Neuronal stem cell (in vitro differentiated cells): ENCODE measurements at regions not wholly inside any gene's neighbourhood (a gene's known extent, or its start where the extent isn't known, plus 50 kb on each side); places are given as distances from the start of the nearest gene placed in this dataset.

Experiments used
- DNase-seq: peaks from one replicate; pipeline ENCODE4 v3.0.0-alpha.2; 2013; ENCODE audit warnings: low spot score
- H2AFZ ChIP-seq: one replicate; pipeline ENCODE4 v1.6.1; 2013; ENCODE audit warnings: mild to moderate bottlenecking, low read length, inconsistent platforms
- H2AK5ac ChIP-seq: 2 replicates; pipeline ENCODE4 v1.6.1; 2013; ENCODE audit warnings: low read depth, mild to moderate bottlenecking, inconsistent platforms, low read length, moderate library complexity, mixed read lengths
- H2BK120ac ChIP-seq: 2 replicates; pipeline ENCODE4 v1.6.1; 2013; ENCODE audit warnings: low read depth, mild to moderate bottlenecking, inconsistent platforms, low read length, moderate library complexity, mixed read lengths
- H2BK12ac ChIP-seq: one replicate; pipeline ENCODE4 v1.6.1; 2013; ENCODE audit warnings: low read length, inconsistent platforms
- H2BK15ac ChIP-seq: 2 replicates; pipeline ENCODE4 v1.6.1; 2013; ENCODE audit warnings: mild to moderate bottlenecking, low read length, inconsistent platforms, mixed read lengths
- H2BK5ac ChIP-seq: one replicate; pipeline ENCODE4 v1.6.1; 2013; ENCODE audit warnings: inconsistent platforms, mild to moderate bottlenecking, low read length, moderate library complexity
- H3K14ac ChIP-seq: one replicate; pipeline ENCODE4 v1.6.1; 2013; ENCODE audit warnings: low read length, inconsistent platforms
- H3K18ac ChIP-seq: 2 replicates; pipeline ENCODE4 v1.6.1; 2013; ENCODE audit warnings: low read length, inconsistent platforms
- H3K23ac ChIP-seq: 2 replicates; pipeline ENCODE4 v1.6.1; 2013; ENCODE audit warnings: low read depth, mild to moderate bottlenecking, mixed read lengths, low read length, inconsistent platforms; ENCODE audit not compliant: poor library complexity
- H3K27ac ChIP-seq: replicated peaks from 3 replicates; pipeline ENCODE4 v1.5.1; 2013; ENCODE audit warnings: low read length, inconsistent platforms
- H3K27me3 ChIP-seq, 3 experiments: 2 replicates each; pipeline ENCODE4 v1.6.1; 2013; ENCODE audit warnings: low read length in 3 of 3, mild to moderate bottlenecking in 2 of 3, inconsistent platforms in 1 of 3, low read depth in 1 of 3, mixed read lengths in 1 of 3, moderate library complexity in 1 of 3; ENCODE audit not compliant: control insufficient read depth in 3 of 3, insufficient read depth in 3 of 3
- H3K36me3 ChIP-seq, 2 donors: replicated peaks in 1 of 2; 2 replicates each; pipeline ENCODE4 v1.6.1; 2013; ENCODE audit warnings: low read length in 2 of 2; ENCODE audit not compliant: control insufficient read depth in 2 of 2, insufficient read depth in 2 of 2
- H3K4ac ChIP-seq: 2 replicates; pipeline ENCODE4 v1.6.1; 2013; ENCODE audit warnings: inconsistent platforms, mild to moderate bottlenecking, low read length, moderate library complexity
- H3K4me1 ChIP-seq, 2 donors: 1 replicate in 1 of 2; 2 replicates in 1 of 2; pipeline ENCODE4 v1.6.1; 2013; ENCODE audit warnings: low read length in 2 of 2, low read depth in 1 of 2; ENCODE audit not compliant: control insufficient read depth in 2 of 2, insufficient read depth in 1 of 2
- H3K4me2 ChIP-seq: one replicate; pipeline ENCODE4 v1.6.1; 2013; ENCODE audit warnings: mild to moderate bottlenecking, low read length, inconsistent platforms; ENCODE audit not compliant: insufficient read depth, poor library complexity, severe bottlenecking
- H3K4me3 ChIP-seq, 2 donors: 2 replicates each; pipeline ENCODE4 v1.5.1; 2013; ENCODE audit warnings: low read length in 2 of 2, mild to moderate bottlenecking in 2 of 2, inconsistent platforms in 1 of 2, moderate library complexity in 1 of 2
- H3K79me1 ChIP-seq: one replicate; pipeline ENCODE4 v1.6.1; 2013; ENCODE audit warnings: low read depth, mild to moderate bottlenecking, inconsistent platforms, low read length, moderate library complexity
- H3K9ac ChIP-seq: one replicate; pipeline ENCODE4 v1.6.1; 2013; ENCODE audit warnings: mild to moderate bottlenecking, low read depth, low read length, inconsistent platforms; ENCODE audit not compliant: poor library complexity
- H3K9me3 ChIP-seq, 2 donors: replicated peaks in 1 of 2; 2 replicates each; pipeline versions ENCODE3 to v1.6.1; 2013; ENCODE audit warnings: low read length in 2 of 2, mild to moderate bottlenecking in 2 of 2, inconsistent platforms in 1 of 2, low read depth in 1 of 2, mixed read lengths in 1 of 2, moderate library complexity in 1 of 2; ENCODE audit not compliant: control insufficient read depth in 2 of 2, insufficient read depth in 1 of 2
- H4K8ac ChIP-seq: one replicate; pipeline ENCODE4 v1.6.1; 2013; ENCODE audit warnings: low read depth, mild to moderate bottlenecking, inconsistent platforms, low read length, moderate library complexity
- H4K91ac ChIP-seq: one replicate; pipeline ENCODE4 v1.6.1; 2013; ENCODE audit warnings: low read length, low read depth, mild to moderate bottlenecking, inconsistent platforms; ENCODE audit not compliant: poor library complexity
- WGBS, 2 donors: extraction: QIAGEN DNeasy Blood & Tissue Kit; methylation state at CpG; one replicate each; pipeline ENCODE4 v1.1.7; 2013; ENCODE audit warnings: missing lambda C conversion rate in 2 of 2, mixed read lengths in 1 of 2; ENCODE audit not compliant: insufficient read length in 2 of 2, insufficient replicate concordance in 1 of 2; ENCODE audit errors: extremely low coverage in 2 of 2; 5-methylcytosine and 5-hydroxymethylcytosine counted together

- H3K27ac ChIP-seq = no peak overlapping the region
- no CpG with 5 or more reads among the region's 5 CpGs for WGBS, 2 donors
- H3K4me2 ChIP-seq = no peak overlapping the region
- no peak overlapping the region for H3K14ac ChIP-seq
- no peak overlapping the region for H3K9ac ChIP-seq
- no peak overlapping the region for H3K4me3 ChIP-seq
- H2BK12ac ChIP-seq = no peak overlapping the region
- no peak overlapping the region for H4K91ac ChIP-seq
- H3K4me1 ChIP-seq = no peaks in the 10 kb centered on the region
- H2AK5ac ChIP-seq = no peak overlapping the region
- no peak overlapping the region for H2BK120ac ChIP-seq
- no peak overlapping the region for H2AFZ ChIP-seq
- no peak overlapping the region for H2BK5ac ChIP-seq
- no peak overlapping the region for H3K4ac ChIP-seq
- H3K27me3 ChIP-seq = no peaks in the 10 kb centered on the region
- no peak for DNase-seq
- H2BK15ac ChIP-seq = no peak overlapping the region
- H3K18ac ChIP-seq = no peak overlapping the region
- H4K8ac ChIP-seq = no peak overlapping the region
- no peaks in the 10 kb centered on the region for H3K79me1 ChIP-seq
- no peak overlapping the region for H3K23ac ChIP-seq
- no peaks in the 10 kb centered on the region for H3K9me3 ChIP-seq
- H3K36me3 ChIP-seq = no peaks in the 10 kb centered on the region
These were observed 123.4 kb upstream of the CDH20 start for GRCh38 chr18:61209801-61210200.

- Histone ChIP-seq H3K79me1 (no peaks in the 10 kb centered on the region), H2BK120ac (no peak overlapping the region), H2AK5ac (no peak overlapping the region), H4K8ac (no peak overlapping the region), H3K9ac (no peak overlapping the region), H3K27ac (no peak overlapping the region), H3K4ac (no peak overlapping the region), H3K4me1 (no peaks in the 10 kb centered on the region), H3K23ac (no peak overlapping the region), H2BK5ac (no peak overlapping the region), H3K4me3 (no peak overlapping the region), H3K27me3 (peaks cover 0 to 3% (median 0%) of the 10 kb centered on the region in 3 experiments), H3K18ac (no peak overlapping the region), H3K36me3 (no peaks in the 10 kb centered on the region), H3K4me2 (no peak overlapping the region), H2AFZ (no peak overlapping the region), H2BK15ac (no peak overlapping the region), H3K14ac (no peak overlapping the region), H4K91ac (no peak overlapping the region), H3K9me3 (no peaks in the 10 kb centered on the region), H2BK12ac (no peak overlapping the region)
- WGBS, 2 donors = no CpG with 5 or more reads among the region's 6 CpGs
- no peak for DNase-seq
These were observed 117.2 kb upstream of the CDH20 start for GRCh38 chr18:61216051-61216450.

- no peaks in the 10 kb centered on the region for H3K79me1 ChIP-seq
- H3K4ac ChIP-seq = no peak overlapping the region
- H3K4me1 ChIP-seq = no peaks in the 10 kb centered on the region
- no peak overlapping the region for H3K18ac ChIP-seq
- H4K91ac ChIP-seq = no peak overlapping the region
- H2BK15ac ChIP-seq = no peak overlapping the region
- no peak overlapping the region for H3K9ac ChIP-seq
- no peak for DNase-seq
- H3K9me3 ChIP-seq = no peaks in the 10 kb centered on the region
- no peak overlapping the region for H2BK12ac ChIP-seq
- no peak overlapping the region for H3K23ac ChIP-seq
- H3K14ac ChIP-seq = no peak overlapping the region
- no peak overlapping the region for H2BK120ac ChIP-seq
- no peak overlapping the region for H3K4me3 ChIP-seq
- no peak overlapping the region for H2AFZ ChIP-seq
- H2AK5ac ChIP-seq = no peak overlapping the region
- peaks cover 0 to 3% (median 0%) of the 10 kb centered on the region in 3 experiments for H3K27me3 ChIP-seq
- no peak overlapping the region for H3K27ac ChIP-seq
- no peak overlapping the region for H3K4me2 ChIP-seq
- H2BK5ac ChIP-seq = no peak overlapping the region
- no peak overlapping the region for H4K8ac ChIP-seq
- H3K36me3 ChIP-seq = no peaks in the 10 kb centered on the region
These were observed 111.0 kb upstream of the CDH20 start for GRCh38 chr18:61222206-61222605.

GRCh38 chr18:61225336-61225735 lies 107.9 kb upstream of the CDH20 start:
- H2BK15ac ChIP-seq = no peak overlapping the region
- H3K4me3 ChIP-seq = no peak overlapping the region
- no peaks in the 10 kb centered on the region for H3K4me1 ChIP-seq
- DNase-seq = no peak
- H3K14ac ChIP-seq = no peak overlapping the region
- no peak overlapping the region for H3K27ac ChIP-seq
- no peaks in the 10 kb centered on the region for H3K36me3 ChIP-seq
- H3K9me3 ChIP-seq = no peaks in the 10 kb centered on the region
- no peak overlapping the region for H3K4me2 ChIP-seq
- no peaks in the 10 kb centered on the region for H3K27me3 ChIP-seq
- no peak overlapping the region for H2BK5ac ChIP-seq
- no peak overlapping the region for H3K18ac ChIP-seq
- no peak overlapping the region for H2AK5ac ChIP-seq
- no peak overlapping the region for H2AFZ ChIP-seq
- no peaks in the 10 kb centered on the region for H3K79me1 ChIP-seq
- no peak overlapping the region for H3K9ac ChIP-seq
- no peak overlapping the region for H2BK12ac ChIP-seq
- no peak overlapping the region for H4K91ac ChIP-seq
- H4K8ac ChIP-seq = no peak overlapping the region
- no peak overlapping the region for H2BK120ac ChIP-seq
- no peak overlapping the region for H3K4ac ChIP-seq
- no peak overlapping the region for H3K23ac ChIP-seq
